ENCODE measurements at regions not wholly inside any gene's neighbourhood (a gene's known extent, or its start where the extent isn't known, plus 50 kb on each side); places are given as distances from the start of the nearest gene placed in this dataset.
"Not testable (repeated sequence)": the region's sequence is repeated elsewhere in the genome, so short reads cannot be mapped to it uniquely, and the experiment has no call there.

DNA sequence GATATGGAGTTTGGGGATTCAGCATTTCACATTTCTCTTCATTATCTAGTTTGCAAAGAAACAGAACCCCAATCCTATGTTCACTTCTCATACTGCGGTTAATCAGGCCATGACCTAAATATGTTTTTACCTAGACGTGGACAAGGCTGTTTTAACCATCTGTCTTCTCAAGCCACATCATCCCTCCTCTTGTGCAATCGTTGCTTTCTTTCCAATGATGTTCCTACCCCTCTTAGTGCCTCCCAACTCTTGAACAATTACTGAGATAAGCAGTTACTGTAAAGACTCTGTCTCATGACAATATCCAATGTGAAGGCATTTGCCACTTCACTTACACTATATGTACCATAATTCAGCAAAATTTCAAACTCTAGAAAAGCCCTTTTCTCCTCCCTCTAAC is 406.2 kb downstream of the LIG4 start:
- no peak for DNase-seq

DNA sequence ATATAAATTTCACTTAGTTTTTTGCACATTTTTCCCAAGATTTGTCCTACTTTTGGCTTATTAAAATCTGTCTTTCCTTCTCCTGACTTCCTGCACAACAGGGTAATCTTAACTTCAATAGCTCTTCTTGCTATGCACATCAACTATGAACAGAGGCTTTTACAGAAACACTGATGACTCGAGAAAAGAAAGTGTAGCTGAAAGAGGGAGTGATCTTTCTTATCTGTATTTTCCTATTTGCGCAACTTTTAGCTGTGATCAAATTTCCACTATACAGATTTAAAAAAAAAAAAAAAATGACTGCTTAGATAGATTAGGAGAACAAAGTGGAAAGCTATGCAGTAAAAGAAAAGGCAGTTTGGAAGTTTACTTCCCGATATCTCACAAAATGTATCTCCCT is 406.9 kb downstream of the LIG4 start:
- DNase-seq = no peak

DNA sequence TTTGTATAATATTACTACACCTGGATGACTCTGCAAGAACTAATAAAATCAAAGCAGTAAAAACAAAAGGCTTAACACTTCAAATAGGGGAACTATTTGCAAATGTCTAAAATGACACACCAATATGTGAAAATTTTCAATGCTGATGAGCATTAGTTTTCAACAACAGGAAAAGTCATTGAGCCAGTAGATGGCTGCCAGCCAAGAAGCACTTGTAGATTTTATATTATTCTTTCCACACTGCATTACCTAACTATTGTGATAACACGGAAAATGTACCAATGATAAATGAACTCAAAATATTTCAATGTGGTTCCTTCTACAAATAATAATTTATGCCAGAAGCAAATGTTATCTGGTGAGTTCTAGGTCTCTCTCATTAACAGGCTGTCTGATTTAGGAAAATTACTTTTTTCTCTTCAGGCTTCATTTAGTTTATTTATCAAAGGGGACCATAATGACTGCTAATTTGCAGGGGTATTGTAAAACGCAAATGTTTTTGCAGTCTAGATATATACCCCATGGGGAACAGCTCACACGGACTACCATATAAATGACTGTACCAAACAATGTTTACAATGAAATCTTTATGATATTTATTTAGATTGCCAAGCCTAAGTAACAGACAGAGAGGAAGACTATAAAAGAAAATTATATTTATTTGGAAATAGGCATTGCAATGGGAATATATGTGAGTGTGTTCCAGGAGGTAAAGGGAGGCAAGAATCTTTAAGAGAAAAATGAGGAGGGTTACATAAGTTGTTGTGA is 407.8 kb downstream of the LIG4 start:
- DNase-seq = no peak

DNA sequence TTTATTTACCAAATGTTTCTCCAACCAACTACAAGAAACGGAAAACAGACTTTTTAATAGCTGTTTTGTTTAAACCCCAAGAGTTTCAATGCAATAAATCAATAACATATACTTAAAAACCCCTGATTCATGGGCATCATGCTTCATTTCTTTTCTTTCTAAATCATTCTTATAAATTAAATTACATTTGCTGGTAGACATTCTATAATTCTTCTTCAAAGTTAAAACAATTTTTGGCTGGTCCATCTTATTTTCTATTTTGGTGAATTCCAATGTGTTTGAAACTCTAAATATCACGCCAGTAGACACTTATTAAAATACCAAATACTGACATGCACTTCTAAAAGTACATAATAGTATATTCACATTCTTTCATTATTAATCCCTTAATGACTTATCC is 408.6 kb downstream of the LIG4 start:
- no peak for DNase-seq

DNA sequence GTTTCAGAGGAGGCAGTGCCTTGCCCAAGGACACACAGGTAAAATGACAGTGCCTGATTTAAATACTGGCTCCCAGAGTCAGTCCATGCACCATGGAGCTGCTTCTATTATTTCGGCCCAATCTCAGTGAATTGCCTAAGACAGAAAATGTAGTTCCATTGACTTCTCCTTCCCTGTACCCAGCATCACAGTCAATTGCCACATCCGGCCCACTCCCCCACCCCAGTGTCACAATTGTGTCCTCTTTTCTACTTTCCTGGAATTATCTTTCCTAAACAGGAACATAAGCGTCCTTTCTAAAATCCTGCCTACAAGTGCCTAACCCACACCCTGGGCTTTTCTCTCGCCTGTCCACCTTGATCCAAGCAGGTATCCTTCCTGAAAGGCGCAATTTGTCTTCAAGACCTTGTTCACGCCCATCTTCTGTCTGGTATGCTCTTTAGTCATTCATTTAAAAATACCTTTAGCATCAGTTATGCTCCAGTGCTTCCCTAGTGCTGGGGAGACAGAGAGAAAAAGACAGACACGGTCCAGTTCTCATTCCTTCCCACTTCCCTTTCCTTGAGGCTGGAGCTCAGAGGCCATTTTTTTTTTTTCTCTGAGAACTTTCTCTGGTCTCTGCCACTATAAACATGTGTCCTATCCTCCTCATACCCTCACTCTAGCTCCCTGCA is 411.4 kb downstream of the LIG4 start:
- DNase-seq = no peak

DNA sequence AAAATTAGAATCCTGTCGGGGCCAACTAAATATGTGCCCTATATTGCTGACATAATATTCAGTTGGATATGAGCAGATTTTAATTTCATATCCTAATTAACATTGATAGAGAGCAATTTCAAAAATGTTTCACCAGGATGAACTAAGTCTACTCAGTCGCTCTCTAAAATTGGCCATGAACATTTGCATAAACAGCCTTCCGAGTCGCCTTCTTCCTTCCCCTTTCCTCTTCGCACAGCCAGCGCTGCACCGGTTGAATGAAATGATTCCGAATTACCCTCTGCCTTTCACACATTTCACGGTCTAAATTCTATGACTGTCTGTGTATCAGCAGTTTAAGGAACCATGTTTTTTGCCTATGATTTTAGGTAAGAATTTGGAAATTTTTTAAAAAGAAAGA is 413.7 kb downstream of the LIG4 start:
- no peak for DNase-seq

DNA sequence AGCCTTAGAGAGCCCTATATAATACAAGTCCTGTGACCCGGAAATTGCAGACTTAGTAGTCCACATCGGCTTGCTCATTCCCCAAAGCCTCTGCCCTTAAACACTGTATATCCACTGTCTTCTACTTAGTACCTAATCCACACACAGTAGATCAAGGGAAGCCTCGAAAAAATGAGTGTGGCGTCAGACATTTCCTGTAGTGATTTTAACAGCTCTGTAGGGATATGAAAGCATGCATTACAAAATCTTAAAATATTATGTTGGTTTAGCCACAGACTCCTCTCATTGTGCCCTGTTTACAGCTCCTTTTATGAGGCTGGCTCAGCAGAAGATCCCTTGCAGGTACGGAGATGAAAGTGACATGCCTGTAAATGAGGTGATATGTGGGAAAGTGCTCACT is 416.3 kb downstream of the LIG4 start:
- no peak for DNase-seq

DNA sequence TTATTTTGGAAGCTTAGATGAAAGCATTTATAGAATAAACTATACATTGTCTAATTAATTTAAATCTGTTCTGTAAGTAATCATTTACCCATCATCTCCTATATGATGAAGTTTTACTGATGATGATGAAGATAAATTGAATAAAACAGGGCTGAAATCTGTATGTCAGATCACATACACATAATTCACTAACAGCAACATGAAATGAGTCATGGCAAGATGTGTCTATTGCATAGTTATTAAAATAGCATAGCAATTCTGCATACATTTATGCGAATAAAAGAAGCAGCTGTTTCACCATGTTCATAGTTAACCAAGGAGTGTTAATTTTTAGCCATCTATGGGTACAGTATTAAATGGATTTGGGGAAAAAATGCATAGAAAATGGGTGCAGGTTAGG is 424.9 kb downstream of the LIG4 start:
- DNase-seq = no peak

DNA sequence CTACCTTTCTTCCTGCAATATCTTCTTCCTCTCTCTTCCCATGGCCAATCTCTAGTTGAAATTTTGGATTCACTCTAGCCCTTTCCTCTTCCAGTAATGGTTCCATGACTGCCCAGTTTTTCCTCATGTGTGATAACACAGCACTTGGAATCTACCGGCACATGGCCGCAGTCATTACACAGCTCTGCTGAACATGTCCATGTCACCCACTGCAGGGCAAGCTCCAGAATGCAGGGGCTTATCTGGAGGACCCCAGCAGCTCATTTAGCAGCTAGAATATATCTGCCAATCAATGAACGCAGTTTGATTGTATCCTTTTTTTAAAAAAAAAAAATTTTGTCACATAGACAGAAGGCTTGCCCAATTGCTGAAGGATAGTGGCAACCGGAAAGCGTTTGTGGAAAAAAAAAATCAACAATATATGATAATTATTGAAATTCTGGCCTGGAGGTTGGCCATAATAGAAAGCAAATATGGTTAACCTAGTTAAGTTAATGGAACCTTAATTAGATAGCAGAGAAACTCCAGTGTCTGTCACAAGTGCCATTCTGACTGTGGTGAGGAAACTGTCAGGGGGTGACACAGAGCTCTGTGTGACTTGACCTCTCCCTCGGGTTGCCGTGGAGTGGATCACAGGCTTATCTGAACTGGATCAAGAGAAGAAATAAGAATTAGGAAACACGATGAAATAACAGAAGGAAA is 426.7 kb downstream of the LIG4 start:
- DNase-seq = no peak

DNA sequence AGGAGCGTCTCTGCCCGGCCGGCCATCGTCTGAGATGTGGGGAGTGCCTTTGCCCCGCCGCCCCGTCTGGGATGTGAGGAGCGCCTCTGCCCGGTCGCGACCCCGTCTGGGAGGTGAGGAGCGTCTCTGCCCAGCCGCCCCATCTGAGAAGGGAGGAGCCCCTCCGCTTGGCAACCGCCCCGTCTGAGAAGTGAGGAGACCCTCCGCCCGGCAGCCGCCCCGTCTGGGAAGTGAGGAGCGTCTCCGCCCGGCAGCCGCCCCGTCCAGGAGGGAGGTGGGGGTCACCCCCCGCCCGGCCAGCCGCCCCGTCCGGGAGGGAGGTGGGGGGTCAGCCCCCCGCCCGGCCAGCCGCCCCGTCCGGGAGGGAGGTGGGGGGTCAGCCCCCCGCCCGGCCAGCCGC is 432.7 kb downstream of the LIG4 start:
- DNase-seq = not testable (repeated sequence)

DNA sequence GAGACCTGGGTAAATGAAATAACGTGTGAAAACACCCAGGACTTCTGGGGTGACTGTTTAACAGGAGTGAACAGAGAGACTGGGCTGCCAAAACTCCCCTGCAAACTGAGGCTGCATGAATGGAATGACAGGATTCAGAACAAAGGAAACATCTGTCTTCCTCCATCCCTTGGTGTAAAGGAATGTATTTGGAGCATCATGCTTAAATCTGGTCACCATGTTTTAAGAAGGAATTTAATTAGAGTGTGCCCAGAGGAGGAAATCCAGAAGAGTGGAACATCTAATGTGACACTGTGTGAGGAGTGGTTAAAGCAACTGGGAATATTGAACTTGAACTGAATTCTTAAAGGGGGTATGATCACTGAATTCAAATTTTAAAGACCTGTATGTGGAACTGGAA is 437.2 kb downstream of the LIG4 start:
- no peak for DNase-seq

DNA sequence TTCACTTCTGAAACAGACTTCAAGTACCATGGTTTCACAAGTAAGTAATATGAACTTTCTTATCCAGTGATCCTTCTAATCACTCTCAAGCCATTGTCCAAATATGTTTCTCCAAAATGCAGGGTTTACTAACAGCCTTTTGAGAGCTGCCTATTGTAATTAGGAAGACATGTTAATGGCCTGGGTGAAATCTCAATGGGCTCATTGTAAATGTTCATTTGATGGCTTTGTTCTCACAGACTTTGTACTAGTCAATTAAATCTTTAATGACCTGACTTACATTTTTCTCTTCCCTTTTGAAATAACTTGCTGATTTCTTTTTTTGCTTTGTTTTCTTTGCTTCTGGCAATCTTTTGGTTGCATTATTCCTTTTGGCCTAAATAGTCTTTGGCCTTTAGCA is 444.8 kb downstream of the LIG4 start:
- DNase-seq = no peak

DNA sequence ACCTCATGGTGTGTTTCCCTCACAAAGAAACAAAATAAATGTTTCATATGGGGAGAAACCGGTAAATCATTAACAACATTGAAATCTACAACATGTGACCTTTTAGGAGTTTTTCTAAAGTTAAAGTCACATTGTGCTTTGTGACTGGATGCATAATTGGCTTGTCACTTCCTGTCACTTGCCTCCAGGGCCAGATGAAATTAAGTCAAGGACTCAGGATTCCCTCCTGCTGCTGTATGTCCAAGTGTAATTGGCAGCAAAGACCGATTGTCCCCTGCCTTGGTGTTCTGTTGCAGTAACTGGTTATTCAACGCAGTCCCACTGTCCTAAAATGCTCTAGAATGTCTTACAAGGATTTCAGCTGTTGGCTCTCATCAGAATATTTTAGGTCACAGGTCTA is 448.2 kb downstream of the LIG4 start:
- no peak for DNase-seq

DNA sequence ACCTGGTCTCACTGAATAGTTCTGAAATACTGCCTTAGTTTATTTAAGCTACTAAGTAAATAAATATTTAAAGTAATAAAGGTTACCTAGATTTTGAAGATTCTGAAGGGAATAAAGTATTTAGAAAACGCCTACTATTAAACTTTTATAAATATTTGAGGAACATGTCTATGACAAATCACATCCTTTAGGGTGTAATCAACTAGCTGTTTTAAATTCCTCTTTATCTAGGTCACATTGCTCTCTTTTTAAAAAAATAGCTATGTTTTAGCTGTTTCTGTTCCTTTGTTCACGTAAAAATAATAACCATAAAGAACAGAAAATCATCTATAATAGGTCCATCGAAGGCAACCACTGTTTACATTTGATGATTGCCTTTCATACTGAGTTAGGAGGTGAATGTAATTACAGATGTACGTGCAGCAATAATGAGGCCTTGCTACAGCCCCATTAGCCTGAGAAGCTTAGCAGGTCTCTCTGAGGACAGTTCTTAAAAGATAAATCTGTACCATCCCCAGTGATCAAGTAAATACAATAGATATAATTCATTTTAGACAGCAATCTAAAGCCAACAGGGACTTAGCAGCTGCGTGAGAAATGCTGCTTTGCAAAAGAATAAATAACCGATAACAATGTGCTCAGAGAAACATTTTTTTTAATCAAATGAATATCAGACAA is 449.5 kb downstream of the LIG4 start:
- DNase-seq = no peak

DNA sequence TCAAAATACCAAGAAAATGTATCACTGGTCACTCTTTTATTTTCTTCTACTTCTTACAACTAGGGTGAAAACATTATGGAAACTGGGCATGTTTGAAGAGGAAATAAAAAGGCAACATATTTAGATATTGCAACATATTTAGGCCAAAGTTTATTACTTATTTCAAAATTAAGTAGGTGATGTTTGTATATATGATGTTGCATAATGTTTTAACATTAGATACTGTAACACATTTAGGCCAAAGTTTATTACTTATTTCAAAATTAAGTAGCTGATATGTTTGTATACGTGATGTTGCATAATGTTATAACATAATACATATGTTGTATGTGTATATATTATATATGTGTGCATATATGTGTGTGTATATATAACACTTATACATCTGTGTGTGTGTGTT is 451.3 kb downstream of the LIG4 start:
- no peak for DNase-seq

DNA sequence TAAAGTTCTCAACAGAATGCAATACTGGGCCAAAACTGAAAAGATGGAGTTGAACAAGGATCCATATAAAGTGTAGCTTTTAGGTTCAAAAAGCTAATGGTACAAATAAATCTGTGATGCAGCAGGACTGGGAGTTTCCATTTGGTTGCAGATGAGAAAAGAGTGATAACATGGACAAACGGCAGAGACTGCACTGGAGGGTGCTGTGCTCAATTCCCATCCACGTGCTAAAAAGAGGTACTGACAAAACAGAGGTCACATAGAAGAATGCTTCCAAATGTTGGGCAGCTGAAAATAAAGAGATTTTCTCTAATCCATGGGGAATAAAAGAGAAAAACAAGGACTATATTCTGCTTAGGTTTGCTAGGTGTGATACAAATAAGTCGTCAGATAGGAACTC is 461.6 kb downstream of the LIG4 start:
- no peak for DNase-seq

DNA sequence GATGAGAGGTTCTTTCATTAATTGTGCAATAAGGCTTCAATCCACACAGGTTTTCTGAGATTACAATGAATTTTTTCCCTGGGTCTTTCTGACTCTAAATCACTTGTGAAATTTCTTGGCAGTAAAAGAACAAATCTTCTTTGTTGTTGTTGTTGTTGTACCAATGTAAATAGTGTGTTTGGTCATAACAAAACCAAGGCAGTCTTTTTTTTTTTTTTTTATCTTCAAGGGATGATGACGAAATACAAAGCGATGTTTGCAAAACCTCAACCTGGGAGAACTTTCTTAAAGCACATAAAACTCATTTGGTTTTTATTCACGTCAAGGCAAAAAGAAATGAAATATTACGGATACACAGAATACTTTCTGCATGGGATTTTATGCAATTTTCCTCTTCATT is 462.0 kb downstream of the LIG4 start:
- no peak for DNase-seq

DNA sequence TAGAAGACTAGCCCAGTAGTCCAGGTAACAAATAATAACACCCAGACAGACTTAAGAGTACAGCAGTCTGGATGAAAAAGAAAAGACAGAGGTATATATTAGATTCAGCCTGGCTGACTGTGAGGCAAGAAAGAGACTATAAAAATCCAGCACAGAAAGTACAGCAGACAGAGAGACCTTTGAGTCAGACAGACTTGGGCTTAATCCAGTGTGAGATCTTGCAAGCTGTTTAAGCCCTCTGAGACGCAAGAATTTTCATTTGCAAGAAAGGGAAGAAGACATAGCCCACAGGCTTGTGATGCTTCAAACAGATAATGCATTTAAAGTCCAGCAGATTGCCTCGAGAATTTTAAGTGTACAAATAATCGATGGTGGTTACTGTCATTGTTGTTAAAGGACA is 471.4 kb downstream of the LIG4 start:
- no peak for DNase-seq

DNA sequence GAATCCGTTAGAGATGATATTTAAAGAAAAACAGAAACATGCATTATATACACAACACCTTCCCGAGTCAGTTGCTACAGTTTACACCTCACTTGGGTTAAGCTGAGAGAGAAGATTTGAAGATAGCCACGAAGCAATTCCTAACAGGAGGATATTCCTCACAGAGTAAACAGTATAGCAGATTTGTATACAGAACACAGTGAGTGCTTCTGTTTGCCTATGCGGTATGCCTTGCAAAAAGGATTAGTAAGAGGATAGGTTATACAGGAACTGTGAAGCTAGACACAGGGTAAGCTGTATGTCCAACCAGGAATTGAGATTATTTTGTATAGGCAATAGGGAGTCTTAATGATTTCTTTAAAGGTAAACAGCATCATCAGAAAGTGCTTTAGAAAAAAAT is 471.8 kb downstream of the LIG4 start:
- DNase-seq = no peak

DNA sequence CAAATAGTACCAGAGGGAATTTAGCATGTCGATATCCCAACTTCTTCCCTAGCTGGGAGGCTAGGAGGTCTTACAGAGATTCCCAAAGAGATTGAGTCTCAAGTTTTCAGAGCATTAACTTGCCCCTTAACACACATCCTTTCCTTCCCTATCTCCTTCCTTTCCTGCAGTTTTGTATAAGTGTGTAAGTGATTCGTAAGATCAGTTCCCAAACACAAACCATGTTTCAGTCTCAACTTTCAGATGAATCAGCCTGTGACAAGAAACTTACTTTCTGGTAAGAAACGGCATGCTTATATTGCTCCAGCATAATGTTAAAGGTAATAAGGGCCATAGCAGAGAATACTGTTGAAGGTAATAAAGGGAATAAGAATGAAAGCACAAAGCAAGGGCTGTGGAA is 472.2 kb downstream of the LIG4 start:
- no peak for DNase-seq

DNA sequence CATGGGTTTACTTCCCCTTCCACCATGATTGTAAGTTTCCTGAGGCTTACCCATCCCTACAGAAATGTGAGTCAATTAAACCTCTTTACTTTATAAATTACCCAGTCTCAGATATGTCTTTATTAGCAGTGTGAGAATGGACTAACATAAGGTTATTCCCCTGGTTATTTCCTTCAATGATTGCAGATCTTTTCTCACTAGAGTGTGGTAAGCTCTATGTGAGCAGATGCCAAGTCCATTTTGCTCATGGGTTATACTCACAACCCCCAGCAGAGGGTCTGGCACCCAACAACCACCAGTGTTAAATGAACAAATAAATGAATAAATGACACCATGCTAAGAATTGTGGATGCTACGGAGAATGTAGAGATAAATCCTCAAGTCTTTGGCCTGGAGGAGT is 472.8 kb downstream of the LIG4 start:
- DNase-seq = no peak

DNA sequence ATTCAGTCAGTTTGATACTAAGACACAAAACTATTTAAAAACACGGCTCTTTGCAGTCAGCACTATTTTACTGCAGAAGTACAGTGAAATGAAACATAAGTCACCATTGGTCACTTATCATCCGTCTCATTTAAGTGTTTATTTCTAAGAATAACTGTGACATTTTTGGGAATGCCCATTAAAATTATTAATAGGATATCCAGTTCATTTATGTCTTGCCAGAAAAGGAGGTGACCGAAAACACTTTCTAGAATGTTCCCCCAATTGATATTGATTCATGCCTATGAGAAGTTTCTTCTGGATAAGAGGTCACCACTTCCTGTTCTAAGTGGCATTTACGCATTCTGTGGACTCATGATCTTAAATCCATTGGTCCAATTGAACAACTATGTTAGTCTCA is 477.3 kb downstream of the LIG4 start:
- no peak for DNase-seq

DNA sequence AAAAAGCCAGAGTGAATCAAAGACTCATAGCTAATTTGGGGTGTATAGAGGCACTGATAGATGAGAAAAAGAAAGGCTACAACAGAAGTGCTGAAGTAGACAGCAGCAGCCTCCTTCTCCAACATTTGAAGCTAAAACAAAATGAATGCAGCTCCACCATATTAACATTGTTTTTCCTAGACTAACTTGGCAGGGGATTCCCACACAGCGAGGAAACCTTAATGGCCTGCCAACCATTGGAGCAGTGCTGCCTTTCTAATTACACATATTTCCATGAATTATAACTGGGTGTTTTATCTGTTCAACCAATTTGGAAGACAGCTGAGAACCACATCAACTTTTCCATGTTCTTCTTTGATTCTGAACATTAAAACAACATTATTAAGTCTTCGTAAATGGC is 478.6 kb downstream of the LIG4 start:
- DNase-seq = no peak

DNA sequence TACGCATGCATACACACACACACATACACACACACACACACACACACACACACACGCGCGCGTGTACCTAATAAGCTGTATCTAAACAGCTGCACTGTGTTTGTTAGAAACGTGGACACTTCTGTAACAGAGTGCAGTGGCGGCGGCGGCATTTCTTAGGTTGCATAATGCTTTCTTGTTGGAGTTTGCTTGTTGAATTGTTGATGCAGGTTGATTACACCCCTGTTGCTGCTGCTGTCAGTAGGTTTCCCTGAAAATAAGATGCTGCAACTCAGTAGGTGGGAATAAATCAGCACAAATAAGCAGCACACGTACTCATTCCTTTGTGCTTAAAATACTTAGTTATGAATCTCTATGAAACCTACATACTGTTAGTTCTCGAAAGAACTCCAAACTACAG is 479.2 kb downstream of the LIG4 start:
- DNase-seq = no peak

Data from activated CD4-positive, alpha-beta T cell treated with anti-CD3 and anti-CD28 coated beads for 1 hour (primary cell).